GM23338 (cell line): ENCODE measurements at regions not wholly inside any gene's neighbourhood (a gene's known extent, or its start where the extent isn't known, plus 50 kb on each side); places are given as distances from the start of the nearest gene placed in this dataset.
A peak's percentile ranks its signal among the peaks of the same experiment; 100 is the strongest.

ENCODE experiments used
- ATAC-seq: fragments of 200-7000 bp; cut with Tn5 transposase; 3 replicates; pipeline ENCODE4 v1.9.1; 2020
- DNase-seq: peaks from one replicate; pipeline ENCODE4 v3.0.0-alpha.2; 2015; ENCODE audit warnings: low spot score
- H2AFZ ChIP-seq: fragments of 200-600 bp; sonication (generic); 2 replicates; pipeline ENCODE4 v1.8.0; 2016; ENCODE audit warnings: antibody characterized with exemption, mild to moderate bottlenecking, moderate library complexity
- H3F3A ChIP-seq: fragments of 200-600 bp; sonication (generic); replicated peaks from 2 replicates; pipeline ENCODE4 v1.8.0; 2017; ENCODE audit warnings: antibody characterized with exemption, mixed run types, low read depth
- H3K27ac ChIP-seq: fragments of 200-600 bp; sonication (generic); 2 replicates; pipeline ENCODE4 v1.6.1; 2016; ENCODE audit warnings: low read depth
- H3K27me3 ChIP-seq: fragments of 200-600 bp; sonication (generic); 2 replicates; pipeline ENCODE4 v1.8.0; 2016; ENCODE audit warnings: mild to moderate bottlenecking, mixed run types, moderate library complexity; ENCODE audit not compliant: insufficient read depth
- H3K36me3 ChIP-seq: fragments of 200-600 bp; sonication (generic); 2 replicates; pipeline ENCODE4 v1.8.0; 2016; ENCODE audit warnings: mild to moderate bottlenecking; ENCODE audit not compliant: insufficient read depth
- H3K4me1 ChIP-seq: fragments of 200-600 bp; sonication (generic); 2 replicates; pipeline ENCODE4 v1.8.0; 2016; ENCODE audit warnings: mild to moderate bottlenecking, moderate library complexity; ENCODE audit not compliant: insufficient read depth
- H3K4me2 ChIP-seq: fragments of 200-600 bp; sonication (generic); 2 replicates; pipeline ENCODE4 v1.7.1; 2017; ENCODE audit warnings: mixed run types
- H3K4me3 ChIP-seq: fragments of 200-600 bp; sonication (generic); 2 replicates; pipeline ENCODE4 v1.6.1; 2016; ENCODE audit warnings: mixed run types
- H3K79me2 ChIP-seq: fragments of 200-600 bp; sonication (generic); replicated peaks from 2 replicates; pipeline ENCODE4 v1.8.0; 2017; ENCODE audit warnings: mild to moderate bottlenecking; ENCODE audit not compliant: insufficient read depth
- H3K9me2 ChIP-seq: fragments of 200-600 bp; sonication (generic); 2 replicates; pipeline ENCODE4 v1.8.0; 2017; ENCODE audit not compliant: insufficient read depth
- H4K20me1 ChIP-seq: fragments of 200-600 bp; sonication (generic); replicated peaks from 2 replicates; pipeline ENCODE4 v1.8.0; 2017; ENCODE audit warnings: mild to moderate bottlenecking; ENCODE audit not compliant: insufficient read depth
- H3K27ac Mint-ChIP-seq: 2 replicates; pipeline ENCODE4 v1.8.0; 2020; ENCODE audit warnings: inconsistent platforms, mild to moderate bottlenecking, moderate library complexity, mixed read lengths
- H3K27me3 Mint-ChIP-seq: 3 replicates; pipeline ENCODE4 v1.8.0; 2022; ENCODE audit warnings: low read depth, mild to moderate bottlenecking, moderate library complexity, mixed read lengths, inconsistent platforms; ENCODE audit not compliant: insufficient read depth, poor library complexity
- H3K36me3 Mint-ChIP-seq: 3 replicates; pipeline ENCODE4 v1.8.0; 2021; ENCODE audit warnings: low read depth, mild to moderate bottlenecking, inconsistent platforms, moderate library complexity, mixed read lengths
- H3K4me1 Mint-ChIP-seq: 3 replicates; pipeline ENCODE4 v1.8.0; 2020; ENCODE audit warnings: mild to moderate bottlenecking, inconsistent platforms, mixed read lengths
- H3K4me3 Mint-ChIP-seq: 3 replicates; pipeline ENCODE4 v1.8.0; 2021; ENCODE audit warnings: moderate library complexity, mild to moderate bottlenecking, inconsistent platforms, mixed read lengths
- H3K9me3 Mint-ChIP-seq: 3 replicates; pipeline ENCODE4 v1.8.0; 2020; ENCODE audit warnings: moderate library complexity, mild to moderate bottlenecking, inconsistent platforms, mixed read lengths
- CREB1 ChIP-seq: fragments of 250-450 bp; sonication (Bioruptor Pico); IDR thresholded peaks from 2 replicates; pipeline ENCODE4 v1.5.0; 2020; ENCODE audit warnings: low read depth, mild to moderate bottlenecking, moderate library complexity
- CTCF ChIP-seq, 2 experiments: fragments of 200-600 bp in 1 of 2; sonication (generic) in 1 of 2; conservative IDR thresholded peaks; 2 replicates each; pipeline versions ENCODE4 v1.5.1 to v1.6.1; 2016 to 2017; ENCODE audit warnings: antibody characterized with exemption in 2 of 2, low read depth in 2 of 2, mild to moderate bottlenecking in 2 of 2, moderate library complexity in 1 of 2
- EZH2 ChIP-seq: fragments of 200-600 bp; sonication (generic); IDR thresholded peaks from one replicate; pipeline ENCODE4 v1.8.0; 2017; ENCODE audit warnings: antibody characterized with exemption, mild to moderate bottlenecking, low read depth; ENCODE audit not compliant: unreplicated experiment
- EZH2phosphoT487 ChIP-seq: fragments of 200-600 bp; sonication (generic); IDR thresholded peaks from one replicate; pipeline ENCODE4 v1.8.1; 2018; ENCODE audit warnings: antibody characterized with exemption; ENCODE audit not compliant: unreplicated experiment
- JUNB ChIP-seq: IDR thresholded peaks from one replicate; pipeline ENCODE4 v1.6.1; 2016; ENCODE audit warnings: antibody characterized with exemption; ENCODE audit not compliant: unreplicated experiment
- NANOG ChIP-seq: IDR thresholded peaks from 2 replicates; pipeline ENCODE4 v1.6.1; 2016; ENCODE audit warnings: antibody characterized with exemption, borderline replicate concordance
- STAT1 ChIP-seq: IDR thresholded peaks from one replicate; pipeline ENCODE4 v1.6.1; 2016; ENCODE audit warnings: antibody characterized with exemption; ENCODE audit not compliant: unreplicated experiment
- ZNF114 ChIP-seq: fragments of 250-450 bp; sonication (Bioruptor Pico); IDR thresholded peaks from 2 replicates; pipeline ENCODE4 v1.5.0; 2020; ENCODE audit warnings: mild to moderate bottlenecking, moderate library complexity
- ZNF331 ChIP-seq: fragments of 250-450 bp; sonication (Bioruptor Pico); IDR thresholded peaks from 2 replicates; pipeline ENCODE4 v1.5.0; 2020; ENCODE audit warnings: low read depth, mild to moderate bottlenecking, moderate library complexity
- TF ChIP-seq, protein P1 (sequence below): IDR thresholded peaks from 2 replicates; pipeline ENCODE4 v1.6.1; 2016; ENCODE audit warnings: antibody characterized with exemption

DNA sequence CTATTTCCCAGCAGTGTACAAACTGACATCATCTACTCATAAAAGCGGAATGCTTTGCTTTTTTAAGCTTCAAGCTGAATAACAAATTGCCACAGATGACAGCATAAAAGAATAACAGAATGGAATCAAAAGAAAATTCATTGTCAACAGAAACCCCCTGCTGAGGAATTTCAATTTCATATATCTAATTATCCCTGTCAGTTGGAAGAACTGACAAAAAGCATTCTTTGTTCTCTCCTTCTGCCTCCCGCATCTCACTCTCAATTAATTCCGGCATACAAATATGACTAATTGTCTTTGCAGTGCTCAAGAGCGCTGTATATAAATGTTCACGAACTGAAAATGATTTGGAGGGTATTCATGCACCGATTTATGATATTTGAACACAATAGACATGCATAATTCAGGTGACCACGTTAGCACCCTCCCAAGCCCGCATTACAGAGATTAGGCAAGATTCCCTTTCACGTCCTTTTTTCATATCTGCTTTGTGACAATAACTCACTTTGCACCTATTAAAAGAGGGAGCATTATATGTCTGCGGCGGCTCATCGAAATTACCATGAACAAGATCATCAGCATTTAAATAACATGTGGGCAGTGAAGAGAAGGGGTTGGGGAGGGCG, 277.7 kb upstream of the SALL3 start:
- Histone ChIP-seq H3K9me2 (no peaks in the 10 kb centered on the region), H3K27ac (no peak overlapping the region), H3K79me2 (no peaks in the 10 kb centered on the region), H3K4me1 (peaks cover 13% of the 10 kb centered on the region), H3F3A (no peaks in the 10 kb centered on the region), H2AFZ (no peak overlapping the region), H3K4me3 (no peak overlapping the region), H4K20me1 (no peaks in the 10 kb centered on the region), H3K4me2 (peak overlapping the region; percentile 42; the same call in 1 of the 2 replicates), H3K36me3 (no peaks in the 10 kb centered on the region), H3K27me3 (no peaks in the 10 kb centered on the region)
- Mint-ChIP-seq H3K36me3 (peaks cover 43% of the 10 kb centered on the region), H3K4me1 (peaks cover 7% of the 10 kb centered on the region), H3K27me3 (no peaks in the 10 kb centered on the region), H3K9me3 (peaks cover 94% of the 10 kb centered on the region), H3K27ac (no peak overlapping the region), H3K4me3 (no peak overlapping the region)
- TF ChIP-seq, protein P1, sequence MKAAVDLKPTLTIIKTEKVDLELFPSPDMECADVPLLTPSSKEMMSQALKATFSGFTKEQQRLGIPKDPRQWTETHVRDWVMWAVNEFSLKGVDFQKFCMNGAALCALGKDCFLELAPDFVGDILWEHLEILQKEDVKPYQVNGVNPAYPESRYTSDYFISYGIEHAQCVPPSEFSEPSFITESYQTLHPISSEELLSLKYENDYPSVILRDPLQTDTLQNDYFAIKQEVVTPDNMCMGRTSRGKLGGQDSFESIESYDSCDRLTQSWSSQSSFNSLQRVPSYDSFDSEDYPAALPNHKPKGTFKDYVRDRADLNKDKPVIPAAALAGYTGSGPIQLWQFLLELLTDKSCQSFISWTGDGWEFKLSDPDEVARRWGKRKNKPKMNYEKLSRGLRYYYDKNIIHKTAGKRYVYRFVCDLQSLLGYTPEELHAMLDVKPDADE = no peak
- TF ChIP-seq NANOG (no peak), EZH2phosphoT487 (no peak), EZH2 (no peak), JUNB (no peak), CREB1 (CRISPR knock-in tag) (no peak), CTCF (conservative IDR thresholded peaks at IDR 0.05; ENCODE audit: low read depth in 2 of 2) (no peak), ZNF114 (no peak)
- ATAC-seq = no peak
- DNase-seq = no peak

- Histone ChIP-seq H4K20me1 (no peaks in the 10 kb centered on the region), H2AFZ (0 out of 2 replicates have a peak overlapping the region, but pooled peaks have one; percentile 23), H3K27me3 (no peaks in the 10 kb centered on the region), H3K4me1 (peaks cover 13% of the 10 kb centered on the region), H3K36me3 (no peaks in the 10 kb centered on the region; the same call in 1 of the 2 replicates), H3F3A (no peaks in the 10 kb centered on the region), H3K79me2 (no peaks in the 10 kb centered on the region), H3K9me2 (no peaks in the 10 kb centered on the region), H3K4me2 (no peak overlapping the region), H3K4me3 (no peak overlapping the region), H3K27ac (no peak overlapping the region)
- no peak overlapping the region for H3K27ac Mint-ChIP-seq
- ATAC-seq = no peak
- DNase-seq = peak; percentile 6
- peaks cover 93% of the 10 kb centered on the region for H3K9me3 Mint-ChIP-seq
- peaks cover 7% of the 10 kb centered on the region for H3K4me1 Mint-ChIP-seq
- H3K27me3 Mint-ChIP-seq = no peaks in the 10 kb centered on the region
- no peak overlapping the region for H3K4me3 Mint-ChIP-seq
- H3K36me3 Mint-ChIP-seq = peaks cover 34% of the 10 kb centered on the region
- TF ChIP-seq CTCF (conservative IDR thresholded peaks at IDR 0.05; ENCODE audit: low read depth in 2 of 2) (no peak), STAT1 (no peak), EZH2phosphoT487 (no peak), ZNF331 (no peak), ZNF114 (no peak), EZH2 (no peak)
- TF ChIP-seq, protein P1 = no peak
Measured at GRCh38 chr18:78703291-78703690, 276.3 kb upstream of the SALL3 start.
